WTC11 (cell line): ENCODE measurements at regions not wholly inside any gene's neighbourhood (a gene's known extent, or its start where the extent isn't known, plus 50 kb on each side); places are given as distances from the start of the nearest gene placed in this dataset.

Experiments
- ATAC-seq: fragments of 200-7000 bp; cut with Tn5 transposase; 2 replicates; pipeline ENCODE4 v1.10.0; 2021; ENCODE audit warnings: mild to moderate bottlenecking, moderate library complexity
- CTCF ChIA-PET: fragments of 300-600 bp; sonication (Branson Sonifier 250); formaldehyde crosslinking; loops from one replicate; lab custom pipeline; 2021; ENCODE audit warnings: antibody characterized with exemption; lab: Charles Lee
- POLR2A ChIA-PET: fragments of 350-600 bp; sonication (Branson Sonifier 250); formaldehyde crosslinking; loops from one replicate; lab custom pipeline; 2021; ENCODE audit warnings: antibody characterized with exemption; lab: Charles Lee
- DNase-seq: peaks from one replicate; pipeline ENCODE4 v3.0.0; 2021; ENCODE audit warnings: low spot score
- H3K27ac Mint-ChIP-seq: 2 replicates; pipeline ENCODE4 v1.8.0; 2021; ENCODE audit warnings: mixed read lengths
- H3K27me3 Mint-ChIP-seq: 2 replicates; pipeline ENCODE4 v1.8.0; 2021; ENCODE audit warnings: low read depth, mild to moderate bottlenecking, moderate library complexity, mixed read lengths
- H3K36me3 Mint-ChIP-seq: 2 replicates; pipeline ENCODE4 v1.8.0; 2021; ENCODE audit warnings: mixed read lengths
- H3K4me1 Mint-ChIP-seq: 2 replicates; pipeline ENCODE4 v1.8.0; 2022; ENCODE audit warnings: mixed read lengths
- H3K4me3 Mint-ChIP-seq: 2 replicates; pipeline ENCODE4 v1.8.0; 2021; ENCODE audit warnings: mild to moderate bottlenecking, moderate library complexity, mixed read lengths
- H3K9me3 Mint-ChIP-seq: 2 replicates; pipeline ENCODE4 v1.8.0; 2021; ENCODE audit warnings: mixed read lengths
- CBFB ChIP-seq: sonication (generic); formaldehyde crosslinking; IDR thresholded peaks from 2 replicates; pipeline ENCODE4 v1.8.1; 2022; ENCODE audit warnings: mild to moderate bottlenecking, low read depth, missing genetic modification reagents
- CREB1 ChIP-seq: sonication (generic); formaldehyde crosslinking; IDR thresholded peaks from 2 replicates; pipeline ENCODE4 v1.8.0; 2023; ENCODE audit warnings: mild to moderate bottlenecking, missing genetic modification reagents
- CTCF ChIP-seq: fragments of 200-600 bp; IDR thresholded peaks from 2 replicates; pipeline ENCODE4 v1.8.0; 2022; ENCODE audit warnings: antibody characterized with exemption
- FOXP1 ChIP-seq: sonication (generic); formaldehyde crosslinking; IDR thresholded peaks from 2 replicates; pipeline ENCODE4 v1.8.0; 2022; ENCODE audit warnings: missing genetic modification reagents, mild to moderate bottlenecking, moderate library complexity, borderline replicate concordance
- FOXP4 ChIP-seq: sonication (generic); formaldehyde crosslinking; IDR thresholded peaks from 2 replicates; pipeline ENCODE4 v1.8.0; 2022; ENCODE audit warnings: mild to moderate bottlenecking, missing genetic modification reagents
- GRHL2 ChIP-seq: fragments of 250-450 bp; sonication (Bioruptor Pico); IDR thresholded peaks from 2 replicates; pipeline ENCODE4 v1.8.0; 2022; ENCODE audit warnings: mild to moderate bottlenecking, moderate library complexity; ENCODE audit not compliant: insufficient replicate concordance, severe bottlenecking
- JAZF1 ChIP-seq: fragments of 250-450 bp; sonication (Bioruptor Pico); IDR thresholded peaks from 2 replicates; pipeline ENCODE4 v1.9.0; 2021; ENCODE audit warnings: moderate library complexity, mild to moderate bottlenecking, inconsistent platforms
- KAT7 ChIP-seq: sonication (generic); formaldehyde crosslinking; IDR thresholded peaks from 2 replicates; pipeline ENCODE4 v1.8.1; 2023; ENCODE audit warnings: missing genetic modification reagents, mild to moderate bottlenecking, borderline replicate concordance
- MLX ChIP-seq: sonication (generic); formaldehyde crosslinking; IDR thresholded peaks from 2 replicates; pipeline ENCODE4 v1.8.1; 2023; ENCODE audit warnings: mild to moderate bottlenecking, missing genetic modification reagents, moderate library complexity
- MXD4 ChIP-seq: fragments of 250-450 bp; sonication (Bioruptor Pico); IDR thresholded peaks from 2 replicates; pipeline ENCODE4 v1.8.0; 2021; ENCODE audit warnings: mild to moderate bottlenecking, moderate library complexity, borderline replicate concordance
- NFE2L1 ChIP-seq: sonication (generic); formaldehyde crosslinking; IDR thresholded peaks from 2 replicates; pipeline ENCODE4 v1.8.1; 2023; ENCODE audit warnings: missing genetic modification reagents
- NFYB ChIP-seq: sonication (generic); formaldehyde crosslinking; conservative IDR thresholded peaks from 2 replicates; pipeline ENCODE4 v1.8.0; 2022; ENCODE audit warnings: low read depth, missing genetic modification reagents
- NR1H2 ChIP-seq: sonication (generic); formaldehyde crosslinking; IDR thresholded peaks from 2 replicates; pipeline ENCODE4 v1.9.0; 2021; ENCODE audit warnings: mild to moderate bottlenecking, moderate library complexity, missing genetic modification reagents
- SMAD4 ChIP-seq: sonication (generic); formaldehyde crosslinking; IDR thresholded peaks from 2 replicates; pipeline ENCODE4 v1.8.0; 2022; ENCODE audit warnings: mild to moderate bottlenecking, missing genetic modification reagents
- ZNF396 ChIP-seq: fragments of 250-450 bp; sonication (Bioruptor Pico); IDR thresholded peaks from 2 replicates; pipeline ENCODE4 v1.8.0; 2021; ENCODE audit warnings: mild to moderate bottlenecking, moderate library complexity, borderline replicate concordance
- ZNF416 ChIP-seq: fragments of 250-450 bp; sonication (Bioruptor Pico); IDR thresholded peaks from 2 replicates; pipeline ENCODE4 v1.9.0; 2021; ENCODE audit warnings: mild to moderate bottlenecking, inconsistent platforms
- TF ChIP-seq, protein P1 (sequence below): sonication (generic); formaldehyde crosslinking; conservative IDR thresholded peaks from 2 replicates; pipeline ENCODE4 v1.8.1; 2022; ENCODE audit warnings: mild to moderate bottlenecking, missing genetic modification reagents
- TF ChIP-seq, protein P2 (sequence below): fragments of 250-450 bp; sonication (Bioruptor Pico); IDR thresholded peaks from 2 replicates; pipeline ENCODE4 v1.9.0; 2021; ENCODE audit warnings: mild to moderate bottlenecking, borderline replicate concordance
- TF ChIP-seq, protein P3 (sequence below): fragments of 250-450 bp; sonication (Bioruptor Pico); conservative IDR thresholded peaks from 2 replicates; pipeline ENCODE4 v1.9.0; 2021; ENCODE audit warnings: mild to moderate bottlenecking
- TF ChIP-seq, protein P4 (sequence below): sonication (generic); formaldehyde crosslinking; IDR thresholded peaks from 2 replicates; pipeline ENCODE4 v1.8.0; 2023; ENCODE audit warnings: missing genetic modification reagents

DNA sequence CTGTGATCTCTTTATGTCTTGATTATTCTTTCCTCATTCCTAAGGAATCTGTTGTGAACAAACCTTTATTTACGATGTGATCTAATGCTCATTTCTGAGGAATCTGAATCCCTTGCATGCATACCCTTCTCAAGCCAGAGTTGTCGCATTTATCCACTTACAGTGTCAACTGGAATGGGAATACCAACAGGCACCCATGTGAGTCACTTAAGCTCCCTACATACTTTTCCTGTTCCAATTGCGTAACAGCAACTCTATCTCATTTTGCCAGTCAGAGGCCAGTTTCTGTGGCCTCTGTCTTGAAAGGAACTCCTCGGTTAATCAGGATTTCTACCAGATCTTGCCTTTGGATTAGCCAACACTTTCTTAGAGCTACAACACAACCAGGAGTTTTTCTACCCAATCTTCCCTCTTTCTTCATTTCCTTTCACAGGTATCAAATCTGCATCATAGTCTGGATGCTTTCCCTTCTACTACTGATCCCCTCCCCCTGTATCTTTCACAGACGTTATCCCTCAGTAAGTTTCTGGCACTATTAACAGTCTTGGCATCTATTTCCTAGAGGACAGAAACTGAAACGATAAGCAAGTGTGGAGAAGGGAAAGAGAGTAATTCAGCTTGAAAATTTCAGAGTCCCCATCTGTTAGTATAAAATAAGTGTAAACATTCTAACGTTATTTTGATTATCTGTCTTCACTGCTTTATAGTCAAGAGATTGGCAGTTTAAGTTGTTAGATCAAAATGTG lies 66.8 kb upstream of the BCHE start (continued):
- no peak for TF ChIP-seq CBFB (CRISPR knock-in tag)
- no peak for TF ChIP-seq FOXP1
- TF ChIP-seq JAZF1 (CRISPR knock-in tag): no peak

DNA sequence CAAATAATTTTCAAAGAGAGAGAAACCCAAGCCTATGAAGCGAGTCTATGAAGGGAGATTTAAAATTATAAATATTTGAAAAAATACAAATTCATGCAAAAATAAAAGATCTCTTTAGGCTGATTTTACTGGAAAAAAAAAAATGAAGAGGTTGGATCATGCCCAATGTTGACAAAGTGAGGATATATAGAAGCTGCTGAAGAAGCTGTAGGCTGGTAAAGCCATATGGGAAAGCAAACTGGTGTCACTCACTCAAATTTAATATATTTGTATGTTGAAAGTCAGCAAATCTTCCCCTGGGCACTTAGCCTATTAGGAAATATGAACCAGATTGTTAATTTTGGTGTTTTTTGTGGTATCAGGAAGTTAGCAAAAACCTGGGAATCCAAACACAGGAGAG lies 61.8 kb upstream of the BCHE start:
- ChIA-PET POLR2A (no interaction called here), CTCF (no interaction called here)
- TF ChIP-seq ZNF396 (CRISPR knock-in tag) (no peak), CREB1 (no peak), KAT7 (CRISPR knock-in tag) (no peak), MXD4 (CRISPR knock-in tag) (no peak), CTCF (no peak), SMAD4 (CRISPR knock-in tag) (no peak), NFYB (no peak), ZNF416 (no peak), MLX (CRISPR knock-in tag) (no peak), NR1H2 (CRISPR knock-in tag) (no peak), GRHL2 (no peak), FOXP4 (CRISPR knock-in tag) (no peak), NFE2L1 (CRISPR knock-in tag) (no peak)
- TF ChIP-seq, protein P1, sequence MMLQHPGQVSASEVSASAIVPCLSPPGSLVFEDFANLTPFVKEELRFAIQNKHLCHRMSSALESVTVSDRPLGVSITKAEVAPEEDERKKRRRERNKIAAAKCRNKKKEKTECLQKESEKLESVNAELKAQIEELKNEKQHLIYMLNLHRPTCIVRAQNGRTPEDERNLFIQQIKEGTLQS: no peak
- TF ChIP-seq, protein P2, sequence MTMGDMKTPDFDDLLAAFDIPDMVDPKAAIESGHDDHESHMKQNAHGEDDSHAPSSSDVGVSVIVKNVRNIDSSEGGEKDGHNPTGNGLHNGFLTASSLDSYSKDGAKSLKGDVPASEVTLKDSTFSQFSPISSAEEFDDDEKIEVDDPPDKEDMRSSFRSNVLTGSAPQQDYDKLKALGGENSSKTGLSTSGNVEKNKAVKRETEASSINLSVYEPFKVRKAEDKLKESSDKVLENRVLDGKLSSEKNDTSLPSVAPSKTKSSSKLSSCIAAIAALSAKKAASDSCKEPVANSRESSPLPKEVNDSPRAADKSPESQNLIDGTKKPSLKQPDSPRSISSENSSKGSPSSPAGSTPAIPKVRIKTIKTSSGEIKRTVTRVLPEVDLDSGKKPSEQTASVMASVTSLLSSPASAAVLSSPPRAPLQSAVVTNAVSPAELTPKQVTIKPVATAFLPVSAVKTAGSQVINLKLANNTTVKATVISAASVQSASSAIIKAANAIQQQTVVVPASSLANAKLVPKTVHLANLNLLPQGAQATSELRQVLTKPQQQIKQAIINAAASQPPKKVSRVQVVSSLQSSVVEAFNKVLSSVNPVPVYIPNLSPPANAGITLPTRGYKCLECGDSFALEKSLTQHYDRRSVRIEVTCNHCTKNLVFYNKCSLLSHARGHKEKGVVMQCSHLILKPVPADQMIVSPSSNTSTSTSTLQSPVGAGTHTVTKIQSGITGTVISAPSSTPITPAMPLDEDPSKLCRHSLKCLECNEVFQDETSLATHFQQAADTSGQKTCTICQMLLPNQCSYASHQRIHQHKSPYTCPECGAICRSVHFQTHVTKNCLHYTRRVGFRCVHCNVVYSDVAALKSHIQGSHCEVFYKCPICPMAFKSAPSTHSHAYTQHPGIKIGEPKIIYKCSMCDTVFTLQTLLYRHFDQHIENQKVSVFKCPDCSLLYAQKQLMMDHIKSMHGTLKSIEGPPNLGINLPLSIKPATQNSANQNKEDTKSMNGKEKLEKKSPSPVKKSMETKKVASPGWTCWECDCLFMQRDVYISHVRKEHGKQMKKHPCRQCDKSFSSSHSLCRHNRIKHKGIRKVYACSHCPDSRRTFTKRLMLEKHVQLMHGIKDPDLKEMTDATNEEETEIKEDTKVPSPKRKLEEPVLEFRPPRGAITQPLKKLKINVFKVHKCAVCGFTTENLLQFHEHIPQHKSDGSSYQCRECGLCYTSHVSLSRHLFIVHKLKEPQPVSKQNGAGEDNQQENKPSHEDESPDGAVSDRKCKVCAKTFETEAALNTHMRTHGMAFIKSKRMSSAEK (CRISPR knock-in tag): no peak
- TF ChIP-seq, protein P3, sequence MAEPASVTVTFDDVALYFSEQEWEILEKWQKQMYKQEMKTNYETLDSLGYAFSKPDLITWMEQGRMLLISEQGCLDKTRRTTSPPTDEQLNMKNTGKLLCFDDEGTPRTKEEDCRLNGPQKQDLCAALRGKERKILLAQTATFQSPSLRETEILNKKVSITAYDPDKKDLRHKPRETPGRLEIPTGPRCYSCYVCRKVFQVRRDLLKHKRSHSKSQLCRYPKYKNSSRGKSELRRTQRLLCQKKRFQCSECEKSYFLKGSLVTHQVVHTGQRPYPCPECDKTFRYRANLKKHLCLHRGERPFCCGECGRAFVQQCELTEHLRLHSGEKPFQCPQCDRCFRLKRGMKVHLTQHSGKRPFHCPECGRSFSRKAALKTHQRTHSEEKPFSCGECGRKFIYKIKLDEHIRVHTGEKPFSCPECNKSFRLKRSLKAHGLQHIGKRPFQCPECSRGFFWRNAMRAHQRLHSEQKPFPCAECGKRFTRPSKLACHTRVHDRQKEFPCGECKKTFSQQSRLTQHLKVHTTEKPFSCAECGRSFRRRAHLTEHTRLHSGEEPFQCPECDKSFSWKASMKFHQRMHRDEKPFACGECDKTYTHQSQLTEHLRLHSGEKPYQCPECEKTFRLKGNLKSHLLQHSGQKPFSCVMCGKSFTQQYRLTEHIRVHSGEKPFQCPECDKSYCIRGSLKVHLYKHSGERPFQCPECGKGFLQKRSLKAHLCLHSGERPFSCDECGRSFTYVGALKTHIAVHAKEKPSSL (CRISPR knock-in tag): no peak
- TF ChIP-seq, protein P4, sequence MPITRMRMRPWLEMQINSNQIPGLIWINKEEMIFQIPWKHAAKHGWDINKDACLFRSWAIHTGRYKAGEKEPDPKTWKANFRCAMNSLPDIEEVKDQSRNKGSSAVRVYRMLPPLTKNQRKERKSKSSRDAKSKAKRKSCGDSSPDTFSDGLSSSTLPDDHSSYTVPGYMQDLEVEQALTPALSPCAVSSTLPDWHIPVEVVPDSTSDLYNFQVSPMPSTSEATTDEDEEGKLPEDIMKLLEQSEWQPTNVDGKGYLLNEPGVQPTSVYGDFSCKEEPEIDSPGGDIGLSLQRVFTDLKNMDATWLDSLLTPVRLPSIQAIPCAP (CRISPR knock-in tag): no peak
- no peak for ATAC-seq
- no peak for DNase-seq
- H3K27me3 Mint-ChIP-seq: no peaks in the 10 kb centered on the region
- no peak overlapping the region for H3K4me3 Mint-ChIP-seq
- peaks cover 16% of the 10 kb centered on the region for H3K4me1 Mint-ChIP-seq
- no peak overlapping the region for H3K27ac Mint-ChIP-seq
- H3K36me3 Mint-ChIP-seq: peaks cover 3% of the 10 kb centered on the region; the same call in 1 of the 2 replicates
- H3K9me3 Mint-ChIP-seq: peaks cover 8% of the 10 kb centered on the region
